Endothelial cell of umbilical vein (primary cell): ENCODE measurements at regions not wholly inside any gene's neighbourhood (a gene's known extent, or its start where the extent isn't known, plus 50 kb on each side); places are given as distances from the start of the nearest gene placed in this dataset.

Source experiments
- EZH2 ChIP-seq: IDR thresholded peaks from 2 replicates; pipeline ENCODE4 v1.6.1; 2012; ENCODE audit warnings: borderline replicate concordance, low read depth, mild to moderate bottlenecking, moderate library complexity, low read length, inconsistent platforms; ENCODE audit not compliant: severe bottlenecking
- FOS ChIP-seq: IDR thresholded peaks from 2 replicates; pipeline ENCODE4 v1.6.1; 2011; ENCODE audit warnings: mild to moderate bottlenecking, low read length, moderate library complexity, borderline replicate concordance; ENCODE audit not compliant: insufficient read depth
- GATA2 ChIP-seq: IDR thresholded peaks from 2 replicates; pipeline ENCODE4 v1.7.0; 2011; ENCODE audit warnings: low read depth, mild to moderate bottlenecking, moderate library complexity, mixed read lengths, low read length; ENCODE audit not compliant: insufficient read length, insufficient read depth
- MAX ChIP-seq: IDR thresholded peaks from 2 replicates; pipeline ENCODE4 v1.6.1; 2011; ENCODE audit not compliant: insufficient read depth, insufficient read length
- MYC ChIP-seq: IDR thresholded peaks from one replicate; pipeline ENCODE4 v1.6.1; 2011; ENCODE audit warnings: mild to moderate bottlenecking, low read depth, low read length
- POLR2A ChIP-seq: IDR thresholded peaks from 2 replicates; pipeline ENCODE4 v1.6.1; 2012; ENCODE audit warnings: low read depth, mild to moderate bottlenecking, control low read depth, low read length
- POLR2AphosphoS5 ChIP-seq: IDR thresholded peaks from 2 replicates; pipeline ENCODE4 v1.6.1; 2012; ENCODE audit warnings: low read depth, mild to moderate bottlenecking, control low read depth, low read length, moderate library complexity; ENCODE audit not compliant: insufficient read depth
- TF ChIP-seq, protein P1 (sequence below), 2 donors: IDR thresholded peaks; 1 replicate in 1 of 2; 2 replicates in 1 of 2; pipeline ENCODE4 v1.5.1; 2011; ENCODE audit warnings: low read length in 2 of 2, mild to moderate bottlenecking in 2 of 2, moderate library complexity in 2 of 2, control low read depth in 1 of 2, inconsistent platforms in 1 of 2, low read depth in 1 of 2; ENCODE audit not compliant: insufficient read depth in 1 of 2; ENCODE audit errors: extremely low read depth in 1 of 2

DNA sequence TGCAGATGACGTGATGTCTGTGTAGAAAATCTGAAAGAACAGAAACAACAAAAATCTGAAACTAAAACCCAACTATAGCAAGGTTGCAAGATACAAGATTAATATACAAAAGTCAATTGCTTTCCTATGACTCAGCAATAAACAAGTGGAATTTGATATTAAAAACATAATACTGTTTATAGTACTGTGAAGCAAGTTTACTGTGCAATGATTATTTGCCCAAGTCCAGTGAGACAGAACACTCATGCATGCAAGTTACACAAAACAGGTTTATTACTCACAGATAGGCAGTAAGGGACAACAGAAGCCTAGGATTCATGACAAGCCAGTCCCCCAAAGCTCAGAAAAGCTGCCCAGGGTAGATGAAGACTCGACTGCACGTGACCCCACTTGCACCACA lies 62.4 kb upstream of the RAB4A start:
- TF ChIP-seq POLR2A (no peak), MYC (no peak), GATA2 (no peak), MAX (no peak), FOS (no peak), EZH2 (no peak), POLR2AphosphoS5 (no peak)
- TF ChIP-seq, protein P1, sequence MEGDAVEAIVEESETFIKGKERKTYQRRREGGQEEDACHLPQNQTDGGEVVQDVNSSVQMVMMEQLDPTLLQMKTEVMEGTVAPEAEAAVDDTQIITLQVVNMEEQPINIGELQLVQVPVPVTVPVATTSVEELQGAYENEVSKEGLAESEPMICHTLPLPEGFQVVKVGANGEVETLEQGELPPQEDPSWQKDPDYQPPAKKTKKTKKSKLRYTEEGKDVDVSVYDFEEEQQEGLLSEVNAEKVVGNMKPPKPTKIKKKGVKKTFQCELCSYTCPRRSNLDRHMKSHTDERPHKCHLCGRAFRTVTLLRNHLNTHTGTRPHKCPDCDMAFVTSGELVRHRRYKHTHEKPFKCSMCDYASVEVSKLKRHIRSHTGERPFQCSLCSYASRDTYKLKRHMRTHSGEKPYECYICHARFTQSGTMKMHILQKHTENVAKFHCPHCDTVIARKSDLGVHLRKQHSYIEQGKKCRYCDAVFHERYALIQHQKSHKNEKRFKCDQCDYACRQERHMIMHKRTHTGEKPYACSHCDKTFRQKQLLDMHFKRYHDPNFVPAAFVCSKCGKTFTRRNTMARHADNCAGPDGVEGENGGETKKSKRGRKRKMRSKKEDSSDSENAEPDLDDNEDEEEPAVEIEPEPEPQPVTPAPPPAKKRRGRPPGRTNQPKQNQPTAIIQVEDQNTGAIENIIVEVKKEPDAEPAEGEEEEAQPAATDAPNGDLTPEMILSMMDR (IDR thresholded peaks at IDR 0.05; ENCODE audit: extremely low read depth in 1 of 2, insufficient read depth in 1 of 2, low read depth in 1 of 2, low read length in 2 of 2) = no peak
